Right cardiac atrium (tissue), 5 donors: ENCODE measurements at regions not wholly inside any gene's neighbourhood (a gene's known extent, or its start where the extent isn't known, plus 50 kb on each side); places are given as distances from the start of the nearest gene placed in this dataset.
"Not testable (repeated sequence)": the region's sequence is repeated elsewhere in the genome, so short reads cannot be mapped to it uniquely, and the experiment has no call there.

Source experiments
- ATAC-seq, 2 donors: fragments of 200-7000 bp; cut with Tn5 transposase; one replicate each; pipeline versions ENCODE4 v1.8.0 to v1.9.1; 2020; ENCODE audit warnings: moderate library complexity in 2 of 2, mild to moderate bottlenecking in 1 of 2
- DNase-seq, 3 donors: peaks; one replicate each; pipeline ENCODE4 v3.0.0-alpha.2; 2020
- H3K27ac ChIP-seq: one replicate; pipeline ENCODE4 v1.5.1; 2013; ENCODE audit warnings: mild to moderate bottlenecking, low read length, control low read depth, moderate library complexity
- H3K27me3 ChIP-seq: one replicate; pipeline ENCODE4 v1.6.1; 2013; ENCODE audit not compliant: control insufficient read depth, insufficient read depth
- H3K4me1 ChIP-seq: one replicate; pipeline ENCODE4 v1.6.1; 2013; ENCODE audit warnings: low read length; ENCODE audit not compliant: control insufficient read depth, insufficient read depth
- H3K4me3 ChIP-seq: one replicate; pipeline ENCODE4 v1.5.1; 2013; ENCODE audit warnings: low read length, control low read depth
- H3K9me3 ChIP-seq: one replicate; pipeline ENCODE4 v1.6.1; 2013; ENCODE audit warnings: low read length; ENCODE audit not compliant: control insufficient read depth
- WGBS: extraction: QIAGEN DNeasy Blood & Tissue Kit; methylation state at CpG from one replicate; pipeline ENCODE4 v1.1.7; 2013; 5-methylcytosine and 5-hydroxymethylcytosine counted together
- intact Hi-C, 4 donors: fragments of 100-400 bp; cut with DNase I; formaldehyde crosslinking; loops; one replicate each; pipeline versions ENCODE4 v1.11.0 to v1.14.0; 2022 to 2023
- donor health status: healthy with polysubstance abuse.
- donor health status: DM: no; HTN: yes; CAD: no.
- donor health status: DM: no; HTN: no; CAD: no.
- donor health status: DM: no; HTN: yes; CAD: no; lungs with severe emphysema.
- donor health status: DM: yes; HTN: yes; CAD: no.

DNA sequence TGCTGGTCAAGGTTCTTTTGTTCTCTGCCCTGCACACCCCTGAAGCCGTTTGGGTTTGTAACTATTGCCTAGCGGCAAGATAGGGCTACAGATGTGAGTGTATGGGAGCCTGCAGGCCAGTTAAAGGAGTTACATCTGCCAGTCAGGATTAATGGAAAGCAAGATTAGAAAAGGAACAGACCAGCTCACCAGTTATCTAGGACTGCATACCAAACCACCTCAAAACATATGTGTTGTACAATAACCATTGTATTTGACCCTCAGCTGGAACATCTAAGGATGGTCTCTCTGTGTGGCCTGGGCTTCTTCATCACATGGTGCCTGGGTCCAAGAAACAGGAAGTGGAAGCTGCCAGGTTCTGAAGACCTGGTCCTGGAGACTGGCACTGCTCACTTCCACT, 52.5 kb upstream of the FBXO28 start:
- intact Hi-C loops: no loop called here
- WGBS: 48% methylated on average over 2 of the region's 2 CpGs
- H3K27ac ChIP-seq: no peak overlapping the region

GRCh38 chr1:224059897-224060427, 53.9 kb upstream of the FBXO28 start:
- Histone ChIP-seq H3K4me1 (no peaks in the 10 kb centered on the region), H3K9me3 (no peaks in the 10 kb centered on the region), H3K27ac (no peak overlapping the region), H3K27me3 (no peaks in the 10 kb centered on the region), H3K4me3 (no peak overlapping the region)
- no peak for DNase-seq
- 46% methylated on average over 6 of the region's 6 CpGs for WGBS
- ATAC-seq: no peak
- intact Hi-C loops: no loop called here

More for the DNA sequence above, 52.5 kb upstream of the FBXO28 start:
- H3K4me1 ChIP-seq: no peaks in the 10 kb centered on the region
- ATAC-seq (no peak), DNase-seq (no peak)
- no peaks in the 10 kb centered on the region for H3K27me3 ChIP-seq
- no peak overlapping the region for H3K4me3 ChIP-seq
- H3K9me3 ChIP-seq: no peaks in the 10 kb centered on the region

DNA sequence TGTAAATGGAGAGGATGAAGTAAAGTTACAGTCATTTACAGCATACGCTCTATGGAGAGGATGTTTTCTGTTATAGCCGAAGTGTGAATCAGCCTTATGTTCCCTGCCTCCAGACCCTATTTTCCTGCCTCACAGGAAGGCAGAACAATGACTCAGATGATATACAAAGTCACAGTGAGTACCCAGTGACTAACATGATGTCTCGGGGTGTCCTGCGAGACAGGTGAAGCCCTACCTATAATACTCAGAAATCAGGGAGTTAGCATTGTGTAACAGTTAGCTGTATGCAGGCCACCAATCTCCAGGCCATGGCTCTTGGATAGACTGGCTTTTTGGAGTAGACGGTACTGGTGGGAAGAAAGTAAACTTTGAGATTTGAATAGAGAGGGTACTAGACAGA, 55.6 kb upstream of the FBXO28 start:
- intact Hi-C loops: no loop called here
- Histone ChIP-seq H3K27ac (no peak overlapping the region), H3K27me3 (no peaks in the 10 kb centered on the region), H3K4me3 (no peak overlapping the region), H3K4me1 (no peaks in the 10 kb centered on the region), H3K9me3 (no peaks in the 10 kb centered on the region)
- 84% methylated on average over 5 of the region's 5 CpGs for WGBS
- DNase-seq (no peak), ATAC-seq (no peak)

GRCh38 chr1:224057461-224058199, 56.3 kb upstream of the FBXO28 start:
- DNase-seq (no peak), ATAC-seq (no peak)
- no peaks in the 10 kb centered on the region for H3K9me3 ChIP-seq
- intact Hi-C loops: no loop called here
- H3K4me3 ChIP-seq: no peak overlapping the region
- no peaks in the 10 kb centered on the region for H3K4me1 ChIP-seq
- no peak overlapping the region for H3K27ac ChIP-seq
- 87% methylated on average over 7 of the region's 7 CpGs for WGBS
- no peaks in the 10 kb centered on the region for H3K27me3 ChIP-seq

- intact Hi-C loops: no loop called here
Observed at GRCh38 chr1:224054611-224055010, 59.3 kb upstream of the FBXO28 start.

GRCh38 chr1:224054012-224054411, 59.9 kb upstream of the FBXO28 start:
- peaks cover 2% of the 10 kb centered on the region for H3K4me1 ChIP-seq
- WGBS: 58% methylated on average over 2 of the region's 2 CpGs
- H3K27me3 ChIP-seq: no peaks in the 10 kb centered on the region
- DNase-seq (no peak), ATAC-seq (no peak)
- intact Hi-C loops: no loop called here
- H3K4me3 ChIP-seq: no peak overlapping the region
- no peaks in the 10 kb centered on the region for H3K9me3 ChIP-seq
- no peak overlapping the region for H3K27ac ChIP-seq

More at GRCh38 chr1:224054611-224055010, 59.3 kb upstream of the FBXO28 start:
- ATAC-seq: no peak
- no peak for DNase-seq
- H3K9me3 ChIP-seq: no peaks in the 10 kb centered on the region
- H3K27ac ChIP-seq: no peak overlapping the region
- no peaks in the 10 kb centered on the region for H3K27me3 ChIP-seq
- WGBS: 69% methylated on average over 3 of the region's 3 CpGs
- H3K4me1 ChIP-seq: peaks cover 2% of the 10 kb centered on the region
- no peak overlapping the region for H3K4me3 ChIP-seq

- DNase-seq (no peak), ATAC-seq (no peak)
- Histone ChIP-seq H3K4me1 (peaks cover 2% of the 10 kb centered on the region), H3K4me3 (no peak overlapping the region), H3K27me3 (no peaks in the 10 kb centered on the region), H3K9me3 (no peaks in the 10 kb centered on the region), H3K27ac (no peak overlapping the region)
- WGBS: 60% methylated on average over 5 of the region's 5 CpGs
- intact Hi-C loops: no loop called here
Observed at GRCh38 chr1:224053456-224053855, 60.5 kb upstream of the FBXO28 start.

GRCh38 chr1:224052772-224053171, 61.1 kb upstream of the FBXO28 start:
- no peak for DNase-seq
- no peaks in the 10 kb centered on the region for H3K9me3 ChIP-seq
- intact Hi-C loops: no loop called here
- no peak for ATAC-seq
- no peak overlapping the region for H3K4me3 ChIP-seq
- 84% methylated on average over 3 of the region's 3 CpGs for WGBS
- H3K4me1 ChIP-seq: peaks cover 2% of the 10 kb centered on the region
- H3K27ac ChIP-seq: no peak overlapping the region
- H3K27me3 ChIP-seq: no peaks in the 10 kb centered on the region

DNA sequence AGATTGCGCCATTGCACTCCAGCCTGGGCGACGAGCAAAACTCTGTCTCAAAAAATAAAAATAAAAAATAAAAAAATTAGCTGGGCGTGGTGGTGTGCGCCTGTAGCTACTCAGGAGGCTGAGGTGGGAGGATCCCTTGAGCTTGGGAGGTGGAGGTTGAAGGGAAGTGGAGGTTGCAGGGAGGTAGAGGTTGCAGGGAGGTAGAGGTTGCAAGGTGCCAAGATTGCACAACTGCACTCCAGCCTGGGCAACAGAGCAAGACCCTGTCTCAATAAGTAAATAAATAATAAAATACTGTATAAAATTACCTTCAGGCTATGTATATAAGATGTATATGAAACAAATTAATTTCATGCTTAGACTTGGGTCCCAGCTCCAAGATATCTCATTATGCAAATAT, 62.1 kb upstream of the FBXO28 start:
- ATAC-seq, intact Hi-C loops: not testable (repeated sequence)

GRCh38 chr1:224051086-224051406, 62.9 kb upstream of the FBXO28 start:
- ATAC-seq: no peak
- no peak overlapping the region for H3K27ac ChIP-seq
- intact Hi-C loops: no loop called here

More for the DNA sequence above, 62.1 kb upstream of the FBXO28 start:
- 84% methylated on average over 5 of the region's 5 CpGs for WGBS
- H3K9me3 ChIP-seq, DNase-seq, H3K4me1 ChIP-seq, H3K27me3 ChIP-seq, H3K4me3 ChIP-seq, H3K27ac ChIP-seq: not testable (repeated sequence)

GRCh38 chr1:224047538-224047937, 66.4 kb upstream of the FBXO28 start:
- intact Hi-C loops: no loop called here
- ATAC-seq (no peak), DNase-seq (no peak)
- Histone ChIP-seq H3K4me1 (peaks cover 2% of the 10 kb centered on the region), H3K9me3 (no peaks in the 10 kb centered on the region), H3K4me3 (no peak overlapping the region), H3K27me3 (no peaks in the 10 kb centered on the region), H3K27ac (no peak overlapping the region)
- 87% methylated on average over 2 of the region's 2 CpGs for WGBS

More at GRCh38 chr1:224051086-224051406, 62.9 kb upstream of the FBXO28 start:
- H3K9me3 ChIP-seq: no peaks in the 10 kb centered on the region
- H3K4me1 ChIP-seq: peaks cover 2% of the 10 kb centered on the region
- H3K4me3 ChIP-seq: no peak overlapping the region
- no peak for DNase-seq
- no peaks in the 10 kb centered on the region for H3K27me3 ChIP-seq

- DNase-seq (no peak), ATAC-seq (no peak)
- 80% methylated on average over 7 of the region's 7 CpGs for WGBS
- Histone ChIP-seq H3K4me1 (no peaks in the 10 kb centered on the region), H3K27me3 (no peaks in the 10 kb centered on the region), H3K4me3 (no peak overlapping the region), H3K27ac (no peak overlapping the region), H3K9me3 (no peaks in the 10 kb centered on the region)
- intact Hi-C loops: no loop called here
Observed at GRCh38 chr1:224045556-224045955, 68.4 kb upstream of the FBXO28 start.
